IMR-90 (cell line): ENCODE measurements at regions not wholly inside any gene's neighbourhood (a gene's known extent, or its start where the extent isn't known, plus 50 kb on each side); places are given as distances from the start of the nearest gene placed in this dataset.

ENCODE experiments used
- ATAC-seq: fragments of 200-7000 bp; cut with Tn5 transposase; 2 replicates; pipeline ENCODE4 v1.9.1; 2020; ENCODE audit warnings: low read depth, mild to moderate bottlenecking, moderate library complexity
- BruUV-seq: library from RNA; stranded (reverse); fragments of 400-500 nt; replicated peaks from 2 replicates; lab custom pipeline; 2021; lab: Mats Ljungman, UMichigan
- CTCF ChIA-PET: fragments of 300-600 bp; formaldehyde crosslinking; extraction: SDS; loops from one replicate; lab custom pipeline; 2021; ENCODE audit warnings: antibody characterized with exemption; lab: Yijun Ruan, JAX
- POLR2A ChIA-PET: fragments of 300-600 bp; sonication (Branson Sonifier 250); formaldehyde crosslinking; loops from one replicate; lab custom pipeline; 2022; ENCODE audit warnings: antibody characterized with exemption; ENCODE audit not compliant: unreplicated experiment; lab: Charles Lee
- DNase-seq: peaks from one replicate; pipeline ENCODE4 v3.0.0; 2013
- H2AFZ ChIP-seq: replicated peaks from 2 replicates; pipeline ENCODE3; 2013; ENCODE audit warnings: low read length, mild to moderate bottlenecking; ENCODE audit not compliant: poor library complexity
- H2AK5ac ChIP-seq: 2 replicates; pipeline ENCODE4 v1.6.1; 2013; ENCODE audit warnings: low read depth, low read length, inconsistent platforms
- H2AK9ac ChIP-seq: replicated peaks from 2 replicates; pipeline ENCODE3; 2013; ENCODE audit warnings: mild to moderate bottlenecking, low read depth, low read length, moderate library complexity; ENCODE audit not compliant: poor library complexity
- H2BK120ac ChIP-seq: 2 replicates; pipeline ENCODE4 v1.6.1; 2013; ENCODE audit warnings: low read depth, low read length, inconsistent platforms
- H2BK15ac ChIP-seq: 3 replicates; pipeline ENCODE4 v1.6.1; 2013; ENCODE audit warnings: low read depth, low read length, inconsistent platforms
- H2BK20ac ChIP-seq: 2 replicates; pipeline ENCODE4 v1.6.1; 2013; ENCODE audit warnings: low read depth, mild to moderate bottlenecking, inconsistent platforms, low read length, moderate library complexity
- H2BK5ac ChIP-seq: 2 replicates; pipeline ENCODE4 v1.6.1; 2013; ENCODE audit warnings: mild to moderate bottlenecking, low read depth, low read length, inconsistent platforms; ENCODE audit not compliant: poor library complexity, severe bottlenecking
- H3K14ac ChIP-seq: replicated peaks from 2 replicates; pipeline ENCODE4 v1.6.1; 2013; ENCODE audit warnings: low read depth, low read length, inconsistent platforms
- H3K18ac ChIP-seq: 2 replicates; pipeline ENCODE4 v1.6.1; 2013; ENCODE audit warnings: low read depth, low read length, control low read depth
- H3K23ac ChIP-seq: 2 replicates; pipeline ENCODE4 v1.6.1; 2013; ENCODE audit warnings: low read depth, low read length, inconsistent platforms
- H3K27ac ChIP-seq: 2 replicates; pipeline ENCODE4 v1.5.1; 2013; ENCODE audit warnings: mild to moderate bottlenecking, control low read depth, low read length; ENCODE audit not compliant: insufficient read depth
- H3K27me3 ChIP-seq: 2 replicates; pipeline ENCODE4 v1.6.1; 2013; ENCODE audit warnings: low read length; ENCODE audit not compliant: control insufficient read depth, insufficient read depth
- H3K36me3 ChIP-seq: 2 replicates; pipeline ENCODE4 v1.6.1; 2013; ENCODE audit warnings: low read length, mixed read lengths; ENCODE audit not compliant: control insufficient read depth, insufficient read depth
- H3K4ac ChIP-seq: 2 replicates; pipeline ENCODE4 v1.6.1; 2013; ENCODE audit warnings: low read depth, low read length, inconsistent platforms
- H3K4me1 ChIP-seq: 2 replicates; pipeline ENCODE4 v1.6.1; 2013; ENCODE audit warnings: low read length, mixed read lengths; ENCODE audit not compliant: control insufficient read depth, insufficient read depth
- H3K4me2 ChIP-seq: 2 replicates; pipeline ENCODE4 v1.6.1; 2013; ENCODE audit warnings: low read depth, mild to moderate bottlenecking, control low read depth, low read length, moderate library complexity
- H3K4me3 ChIP-seq: 2 replicates; pipeline ENCODE4 v1.5.1; 2013; ENCODE audit warnings: low read depth, mild to moderate bottlenecking, control low read depth, low read length, moderate library complexity; ENCODE audit not compliant: insufficient read depth
- H3K56ac ChIP-seq: 2 replicates; pipeline ENCODE4 v1.6.1; 2013; ENCODE audit warnings: low read length, inconsistent platforms; ENCODE audit not compliant: insufficient read depth; ENCODE audit errors: extremely low read depth
- H3K79me1 ChIP-seq, 2 experiments: 2 replicates each; pipeline ENCODE4 v1.6.1; 2013; ENCODE audit warnings: low read length in 2 of 2, inconsistent platforms in 1 of 2, low read depth in 1 of 2
- H3K9ac ChIP-seq: 2 replicates; pipeline ENCODE4 v1.6.1; 2013; ENCODE audit warnings: low read depth, low read length, control low read depth
- H3K9me1 ChIP-seq: 2 replicates; pipeline ENCODE4 v1.6.1; 2013; ENCODE audit warnings: low read length, inconsistent platforms; ENCODE audit not compliant: insufficient read depth
- H3K9me3 ChIP-seq: 2 replicates; pipeline ENCODE4 v1.6.1; 2013; ENCODE audit warnings: low read length; ENCODE audit not compliant: control insufficient read depth, insufficient read depth
- H4K20me1 ChIP-seq: 2 replicates; pipeline ENCODE4 v1.6.1; 2013; ENCODE audit warnings: low read length, inconsistent platforms; ENCODE audit not compliant: insufficient read depth
- H4K5ac ChIP-seq: 2 replicates; pipeline ENCODE4 v1.6.1; 2013; ENCODE audit warnings: mild to moderate bottlenecking, low read depth, low read length, control low read depth
- H4K8ac ChIP-seq, 2 experiments: 2 replicates each; pipeline ENCODE4 v1.6.1; 2013; ENCODE audit warnings: low read depth in 2 of 2, low read length in 2 of 2, control low read depth in 1 of 2, inconsistent platforms in 1 of 2
- H4K91ac ChIP-seq: 2 replicates; pipeline ENCODE4 v1.6.1; 2013; ENCODE audit warnings: low read depth, low read length, inconsistent platforms; ENCODE audit not compliant: insufficient read depth
- MAFK ChIP-seq: IDR thresholded peaks from 2 replicates; pipeline ENCODE4 v1.6.1; 2012; ENCODE audit warnings: low read depth, low read length, improper control_type of control experiment
- MAZ ChIP-seq: IDR thresholded peaks from 2 replicates; pipeline ENCODE4 v1.6.1; 2012; ENCODE audit warnings: low read depth, mild to moderate bottlenecking, low read length, improper control_type of control experiment, moderate library complexity, borderline replicate concordance
- RFX5 ChIP-seq: IDR thresholded peaks from 2 replicates; pipeline ENCODE4 v1.8.0; 2012; ENCODE audit warnings: low read depth, mild to moderate bottlenecking, low read length, moderate library complexity
- USF2 ChIP-seq: fragments of 150-350 bp; IDR thresholded peaks from 2 replicates; pipeline ENCODE4 v1.6.1; 2017; ENCODE audit warnings: mild to moderate bottlenecking, antibody characterized with exemption, low read length, low read depth
- WGBS, 2 experiments: methylation state at CpG; one replicate each; pipeline versions ENCODE4 v1.1.5 to v1.1.7; 2013; ENCODE audit warnings: missing lambda C conversion rate in 2 of 2; ENCODE audit not compliant: insufficient read length in 1 of 2; ENCODE audit errors: extremely low coverage in 2 of 2; 5-methylcytosine and 5-hydroxymethylcytosine counted together
- dilution Hi-C: fragments of 300-500 bp; cut with HindIII; formaldehyde crosslinking; loops from one replicate; pipeline ENCODE4 v1.14.3; 2018; ENCODE audit warnings: low sequenced_read_pairs; ENCODE audit not compliant: unreplicated experiment
- in situ Hi-C: fragments of 300-500 bp; cut with MboI; formaldehyde crosslinking; loops from 3 replicates; pipeline ENCODE4 v1.14.3; 2019; ENCODE audit warnings: low sequenced_read_pairs, inconsistent platforms, mixed read lengths
- intact Hi-C: fragments of 100-400 bp; cut with micrococcal nuclease; formaldehyde crosslinking; loops from 2 replicates; pipeline ENCODE4 v1.10.0; 2022

- Histone ChIP-seq H3K9me3 (peaks cover 12% of the 10 kb centered on the region; the same call in 1 of the 2 replicates), H3K18ac (no peak overlapping the region), H3K27me3 (no peaks in the 10 kb centered on the region), H2AK9ac (no peak overlapping the region), H4K20me1 (no peaks in the 10 kb centered on the region), H3K36me3 (no peaks in the 10 kb centered on the region), H2BK120ac (no peak overlapping the region), H3K4me3 (no peak overlapping the region), H3K9ac (no peak overlapping the region), H4K5ac (no peak overlapping the region), H2BK20ac (no peak overlapping the region), H3K14ac (no peak overlapping the region), H3K9me1 (no peaks in the 10 kb centered on the region), H2BK5ac (no peak overlapping the region), H3K79me1 (no peaks in the 10 kb centered on the region), H3K4me1 (no peaks in the 10 kb centered on the region), H4K8ac (no peak overlapping the region), H3K4me2 (no peak overlapping the region), H2AK5ac (no peak overlapping the region), H3K23ac (no peak overlapping the region), H3K27ac (no peak overlapping the region), H3K4ac (no peak overlapping the region), H2BK15ac (no peak overlapping the region), H3K56ac (no peak overlapping the region), H2AFZ (no peak overlapping the region), H4K91ac (no peak overlapping the region)
- ATAC-seq (no peak), DNase-seq (no peak)
- CTCF ChIA-PET: no interaction called here
- in situ Hi-C loops: no loop called here
- TF ChIP-seq MAFK (peak; percentile 78), RFX5 (no peak), MAZ (no peak), USF2 (no peak)
- no CpG with 5 or more reads among the region's 1 CpG for WGBS, 2 experiments
- intact Hi-C loops: no loop called here
- BruUV-seq: no TSS peak
- dilution Hi-C loops: no loop called here
- POLR2A ChIA-PET: no interaction called here
These were observed 605.5 kb upstream of the FAM98A start for GRCh38 chr2:34204560-34204959.
